GM12891 (cell line): ENCODE measurements at regions not wholly inside any gene's neighbourhood (a gene's known extent, or its start where the extent isn't known, plus 50 kb on each side); places are given as distances from the start of the nearest gene placed in this dataset.

Experiments
- POLR2A ChIP-seq: IDR thresholded peaks from 2 replicates; pipeline ENCODE4 v1.6.1; 2011; ENCODE audit warnings: low read depth, low read length, control low read depth
- POLR2AphosphoS5 ChIP-seq: IDR thresholded peaks from 2 replicates; pipeline ENCODE4 v1.6.1; 2011; ENCODE audit warnings: low read depth, low read length, control low read depth
- POU2F2 ChIP-seq: IDR thresholded peaks from 2 replicates; pipeline ENCODE4 v1.6.1; 2011; ENCODE audit warnings: low read depth, mild to moderate bottlenecking, control low read depth, low read length, moderate library complexity

DNA sequence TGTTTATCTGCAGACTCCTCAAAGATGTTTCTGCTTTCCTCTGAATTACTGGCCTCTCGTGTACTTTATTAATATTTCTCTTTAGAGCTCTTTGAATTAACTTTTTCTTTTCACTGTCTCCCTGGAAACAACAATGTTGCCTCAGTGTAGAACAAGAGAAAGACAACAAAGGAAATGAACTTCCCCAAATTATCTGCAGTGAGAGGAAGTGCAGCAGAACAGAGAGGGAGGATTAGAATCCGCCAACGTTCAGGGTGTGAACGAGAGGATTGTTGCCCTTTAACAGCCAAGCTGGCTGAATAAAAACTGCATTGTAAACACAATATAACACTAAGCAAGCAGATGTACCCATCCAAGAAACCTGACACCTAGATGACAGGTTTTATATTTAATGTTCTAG is 375.9 kb downstream of the GALC start:
- no peak for TF ChIP-seq POLR2A
- TF ChIP-seq POLR2AphosphoS5 = no peak
- no peak for TF ChIP-seq POU2F2
